Tibial nerve (tissue), 4 donors: ENCODE measurements at regions not wholly inside any gene's neighbourhood (a gene's known extent, or its start where the extent isn't known, plus 50 kb on each side); places are given as distances from the start of the nearest gene placed in this dataset.

Experiments used
- DNase-seq, 2 donors: peaks; one replicate each; pipeline ENCODE4 v3.0.0-alpha.2; 2019; ENCODE audit warnings: low spot score in 2 of 2
- H3K27ac ChIP-seq, 4 donors: fragments of 200-600 bp; sonication (generic) in 3 of 4; one replicate each; pipeline ENCODE4 v1.5.1; 2017 to 2019; ENCODE audit warnings: mild to moderate bottlenecking in 1 of 4
- H3K27me3 ChIP-seq, 2 donors: fragments of 200-600 bp; sonication (generic) in 1 of 2; one replicate each; pipeline versions ENCODE4 v1.5.1 to v1.6.0; 2017 to 2019
- H3K36me3 ChIP-seq, 3 donors: fragments of 200-600 bp; sonication (generic); one replicate each; pipeline ENCODE4 v1.5.1; 2018 to 2019
- H3K4me1 ChIP-seq, 4 donors: fragments of 200-600 bp; sonication (generic) in 3 of 4; one replicate each; pipeline ENCODE4 v1.5.1; 2017 to 2019
- H3K4me3 ChIP-seq, 4 donors: fragments of 200-600 bp; sonication (generic) in 3 of 4; one replicate each; pipeline ENCODE4 v1.5.1; 2017 to 2019; ENCODE audit warnings: mild to moderate bottlenecking in 1 of 4, moderate library complexity in 1 of 4
- H3K9me3 ChIP-seq, 4 donors: fragments of 200-600 bp; sonication (generic) in 3 of 4; one replicate each; pipeline ENCODE4 v1.5.1; 2017 to 2019
- CTCF ChIP-seq, 5 experiments: fragments of 200-600 bp in 3 of 5; fragments of 450-650 bp in 2 of 5; sonication (generic) in 3 of 5; IDR thresholded peaks; one replicate each; pipeline ENCODE4 v1.5.1; 2016 to 2019; ENCODE audit warnings: antibody characterized with exemption in 5 of 5, mild to moderate bottlenecking in 3 of 5, moderate library complexity in 2 of 5
- EP300 ChIP-seq, 2 donors: sonication (generic); formaldehyde crosslinking; IDR thresholded peaks; one replicate each; pipeline ENCODE4 v1.6.1; 2017; ENCODE audit warnings: antibody characterized with exemption in 2 of 2, mild to moderate bottlenecking in 1 of 2
- POLR2A ChIP-seq, 2 donors: fragments of 450-650 bp; IDR thresholded peaks; one replicate each; pipeline ENCODE4 v1.6.1; 2017; ENCODE audit warnings: antibody characterized with exemption in 2 of 2, mild to moderate bottlenecking in 2 of 2, moderate library complexity in 2 of 2
- WGBS, 2 donors: methylation state at CpG; one replicate each; pipeline ENCODE4 v1.1.5; 2018; 5-methylcytosine and 5-hydroxymethylcytosine counted together

GRCh38 chr1:203567596-203567995 lies 59.0 kb upstream of the ATP2B4 start:
- no peak overlapping the region for H3K27ac ChIP-seq
- no peaks in the 10 kb centered on the region for H3K36me3 ChIP-seq
- DNase-seq = no peak
- H3K9me3 ChIP-seq = no peaks in the 10 kb centered on the region
- H3K27me3 ChIP-seq = no peaks in the 10 kb centered on the region
- peaks cover 0 to 7% (median 0%) of the 10 kb centered on the region in 4 donors for H3K4me1 ChIP-seq
- H3K4me3 ChIP-seq = no peak overlapping the region
- WGBS, 2 donors = 86 to 92% methylated on average over 5 of the region's 5 CpGs
- TF ChIP-seq POLR2A (IDR thresholded peaks at IDR 0.05) (no peak), EP300 (IDR thresholded peaks at IDR 0.05) (no peak), CTCF (IDR thresholded peaks at IDR 0.05) (no peak)

- no peaks in the 10 kb centered on the region for H3K9me3 ChIP-seq
- no peaks in the 10 kb centered on the region for H3K27me3 ChIP-seq
- TF ChIP-seq CTCF (IDR thresholded peaks at IDR 0.05) (no peak), EP300 (IDR thresholded peaks at IDR 0.05) (no peak), POLR2A (IDR thresholded peaks at IDR 0.05) (no peak)
- no peaks in the 10 kb centered on the region for H3K36me3 ChIP-seq
- WGBS, 2 donors = 71 to 77% methylated on average over 12 of the region's 12 CpGs
- H3K4me3 ChIP-seq = no peak overlapping the region
- DNase-seq = no peak
- H3K4me1 ChIP-seq = peaks cover 0 to 7% (median 0%) of the 10 kb centered on the region in 4 donors
- H3K27ac ChIP-seq = no peak overlapping the region
Measured at GRCh38 chr1:203569490-203570318, 56.9 kb upstream of the ATP2B4 start.

GRCh38 chr1:203570805-203571204 lies 55.8 kb upstream of the ATP2B4 start:
- H3K27me3 ChIP-seq = no peaks in the 10 kb centered on the region
- WGBS, 2 donors = 61 to 80% methylated on average over 3 of the region's 3 CpGs
- no peak for DNase-seq
- no peaks in the 10 kb centered on the region for H3K36me3 ChIP-seq
- H3K4me3 ChIP-seq = no peak overlapping the region
- no peak for TF ChIP-seq POLR2A (IDR thresholded peaks at IDR 0.05)
- H3K9me3 ChIP-seq = no peaks in the 10 kb centered on the region
- no peak overlapping the region for H3K27ac ChIP-seq
- peaks cover 0 to 7% (median 0%) of the 10 kb centered on the region in 4 donors for H3K4me1 ChIP-seq

GRCh38 chr1:203571661-203572060 lies 55.0 kb upstream of the ATP2B4 start:
- no peaks in the 10 kb centered on the region for H3K9me3 ChIP-seq
- DNase-seq = no peak
- H3K4me3 ChIP-seq = no peak overlapping the region
- no peaks in the 10 kb centered on the region for H3K27me3 ChIP-seq
- H3K27ac ChIP-seq = no peak overlapping the region
- WGBS, 2 donors = 77 to 80% methylated on average over 8 of the region's 8 CpGs
- H3K36me3 ChIP-seq = no peaks in the 10 kb centered on the region
- TF ChIP-seq POLR2A (IDR thresholded peaks at IDR 0.05) = no peak
- no peak for TF ChIP-seq EP300 (IDR thresholded peaks at IDR 0.05)
- no peak for TF ChIP-seq CTCF (IDR thresholded peaks at IDR 0.05)
- peaks cover 0 to 7% (median 0%) of the 10 kb centered on the region in 4 donors for H3K4me1 ChIP-seq

- Histone ChIP-seq H3K27ac (no peak overlapping the region), H3K4me1 (peaks cover 0 to 7% (median 0%) of the 10 kb centered on the region in 4 donors), H3K36me3 (no peaks in the 10 kb centered on the region), H3K27me3 (no peaks in the 10 kb centered on the region), H3K4me3 (no peak overlapping the region), H3K9me3 (no peaks in the 10 kb centered on the region)
- TF ChIP-seq CTCF (IDR thresholded peaks at IDR 0.05) = no peak
- TF ChIP-seq EP300 (IDR thresholded peaks at IDR 0.05) = no peak
- TF ChIP-seq POLR2A (IDR thresholded peaks at IDR 0.05) = no peak
- DNase-seq = no peak
- WGBS, 2 donors = 28 to 35% methylated on average over 10 of the region's 10 CpGs
Measured at GRCh38 chr1:203572134-203572625, 54.5 kb upstream of the ATP2B4 start.
